SK-N-MC (cell line): ENCODE measurements at regions not wholly inside any gene's neighbourhood (a gene's known extent, or its start where the extent isn't known, plus 50 kb on each side); places are given as distances from the start of the nearest gene placed in this dataset.
A peak's percentile ranks its signal among the peaks of the same experiment; 100 is the strongest.
"Not testable (repeated sequence)": the region's sequence is repeated elsewhere in the genome, so short reads cannot be mapped to it uniquely, and the experiment has no call there.

Experiments
- DNase-seq: peaks from one replicate; pipeline ENCODE4 v3.0.0-alpha.2; 2011; ENCODE audit warnings: low read depth, low spot score
- H3K27ac ChIP-seq: fragments of 200-600 bp; sonication (generic); 2 replicates; pipeline ENCODE4 v1.5.1; 2016; ENCODE audit warnings: mixed run types
- H3K36me3 ChIP-seq: fragments of 200-600 bp; sonication (generic); 2 replicates; pipeline ENCODE4 v1.6.1; 2017; ENCODE audit warnings: antibody characterized with exemption, low read length, mixed read lengths; ENCODE audit not compliant: insufficient read depth
- H3K4me3 ChIP-seq: fragments of 200-600 bp; sonication (generic); 2 replicates; pipeline ENCODE4 v1.5.1; 2016
- H3K9ac ChIP-seq: fragments of 200-600 bp; sonication (generic); 2 replicates; pipeline ENCODE4 v1.8.0; 2017; ENCODE audit warnings: mixed run types, mixed read lengths; ENCODE audit not compliant: insufficient read length
- H3K9me3 ChIP-seq: fragments of 200-600 bp; sonication (generic); 2 replicates; pipeline ENCODE4 v1.6.1; 2017; ENCODE audit warnings: low read depth, mild to moderate bottlenecking, antibody characterized with exemption, low read length, moderate library complexity, mixed read lengths
- EZH2 ChIP-seq: fragments of 200-600 bp; sonication (generic); IDR thresholded peaks from one replicate; pipeline ENCODE4 v1.6.1; 2017; ENCODE audit warnings: antibody characterized with exemption
- FOXP2 ChIP-seq: optimal IDR thresholded peaks from 2 replicates; pipeline ENCODE3; 2011; ENCODE audit warnings: mild to moderate bottlenecking, moderate library complexity; ENCODE audit not compliant: insufficient read depth; ENCODE audit errors: extremely low read length, control extremely low read depth
- POLR2AphosphoS5 ChIP-seq: IDR thresholded peaks from 2 replicates; pipeline ENCODE4 v1.6.1; 2012; ENCODE audit warnings: mild to moderate bottlenecking, low read depth, low read length, borderline replicate concordance

- no peaks in the 10 kb centered on the region for H3K36me3 ChIP-seq
- TF ChIP-seq POLR2AphosphoS5, result no peak
- no peak for TF ChIP-seq EZH2
- TF ChIP-seq FOXP2, result no peak
- no peak overlapping the region for H3K9ac ChIP-seq
- H3K4me3 ChIP-seq, result peak overlapping the region; percentile 62
- H3K27ac ChIP-seq, result no peak overlapping the region
- DNase-seq, result no peak
- H3K9me3 ChIP-seq, result no peaks in the 10 kb centered on the region
These were observed 116.4 kb upstream of the SMURF2 start for GRCh38 chr17:64778240-64779097.

- H3K9me3 ChIP-seq, result no peaks in the 10 kb centered on the region
- peak overlapping the region; percentile 69 for H3K4me3 ChIP-seq
- DNase-seq, result no peak
- no peak overlapping the region for H3K27ac ChIP-seq
- no peaks in the 10 kb centered on the region for H3K36me3 ChIP-seq
- TF ChIP-seq POLR2AphosphoS5, result no peak
- no peak for TF ChIP-seq FOXP2
- no peak for TF ChIP-seq EZH2
- no peak overlapping the region for H3K9ac ChIP-seq
These were observed 115.5 kb upstream of the SMURF2 start for GRCh38 chr17:64777415-64778239.

GRCh38 chr17:64776720-64777414, 114.8 kb upstream of the SMURF2 start:
- not testable (repeated sequence) for H3K9me3 ChIP-seq, H3K27ac ChIP-seq, H3K36me3 ChIP-seq, H3K9ac ChIP-seq
- H3K4me3 ChIP-seq, result peak overlapping the region; percentile 69
- DNase-seq, result peak; percentile 51

GRCh38 chr17:64775701-64776570, 113.8 kb upstream of the SMURF2 start:
- H3K27ac ChIP-seq, result no peak overlapping the region
- DNase-seq, result no peak
- H3K4me3 ChIP-seq, result peak overlapping the region; percentile 69
- H3K9ac ChIP-seq, result no peak overlapping the region
- no peaks in the 10 kb centered on the region for H3K36me3 ChIP-seq
- H3K9me3 ChIP-seq, result no peaks in the 10 kb centered on the region
- TF ChIP-seq EZH2 (no peak), FOXP2 (no peak), POLR2AphosphoS5 (no peak)

- TF ChIP-seq FOXP2 (no peak), EZH2 (no peak), POLR2AphosphoS5 (no peak)
- no peak overlapping the region for H3K9ac ChIP-seq
- no peak for DNase-seq
- no peak overlapping the region for H3K4me3 ChIP-seq
- H3K9me3 ChIP-seq, result no peaks in the 10 kb centered on the region
- H3K36me3 ChIP-seq, result no peaks in the 10 kb centered on the region
- H3K27ac ChIP-seq, result no peak overlapping the region
These were observed 112.9 kb upstream of the SMURF2 start for GRCh38 chr17:64774888-64775540.

- Histone ChIP-seq H3K36me3 (no peaks in the 10 kb centered on the region), H3K9me3 (no peaks in the 10 kb centered on the region), H3K27ac (no peak overlapping the region), H3K4me3 (no peak overlapping the region), H3K9ac (no peak overlapping the region)
- no peak for DNase-seq
- TF ChIP-seq FOXP2 (no peak), EZH2 (no peak), POLR2AphosphoS5 (no peak)
These were observed 112.0 kb upstream of the SMURF2 start for GRCh38 chr17:64773836-64774761.

- Histone ChIP-seq H3K9me3 (no peaks in the 10 kb centered on the region), H3K27ac (no peak overlapping the region), H3K4me3 (no peak overlapping the region), H3K36me3 (no peaks in the 10 kb centered on the region), H3K9ac (no peak overlapping the region)
- TF ChIP-seq POLR2AphosphoS5 (no peak), EZH2 (no peak)
- no peak for DNase-seq
These were observed 111.3 kb upstream of the SMURF2 start for GRCh38 chr17:64773386-64773835.
